HL-60 (cell line): ENCODE measurements at regions not wholly inside any gene's neighbourhood (a gene's known extent, or its start where the extent isn't known, plus 50 kb on each side); places are given as distances from the start of the nearest gene placed in this dataset.

Experiments used
- DNase-seq, 2 experiments: peaks; one replicate each; pipeline ENCODE4 v3.0.0-alpha.2; 2010 to 2020; ENCODE audit warnings: low read depth in 1 of 2, low spot score in 1 of 2
- H3K27ac ChIP-seq: fragments of 250-450 bp; sonication (Bioruptor Pico); replicated peaks from 2 replicates; pipeline ENCODE4 v1.5.1; 2020; ENCODE audit warnings: mild to moderate bottlenecking, moderate library complexity
- H3K27me3 ChIP-seq: fragments of 250-450 bp; sonication (Bioruptor Pico); 2 replicates; pipeline ENCODE4 v1.5.1; 2021; ENCODE audit warnings: mild to moderate bottlenecking, moderate library complexity; ENCODE audit not compliant: insufficient read depth, poor library complexity, severe bottlenecking
- H3K4me3 ChIP-seq: replicated peaks from 2 replicates; pipeline ENCODE4 v1.5.1; 2011; ENCODE audit warnings: mild to moderate bottlenecking, control low read depth, low read length; ENCODE audit not compliant: insufficient read depth
- GABPA ChIP-seq: IDR thresholded peaks from 2 replicates; pipeline ENCODE4 v1.6.1; 2012; ENCODE audit warnings: low read depth
- POLR2AphosphoS5 ChIP-seq: IDR thresholded peaks from 2 replicates; pipeline ENCODE4 v1.6.1; 2012; ENCODE audit warnings: low read depth
- SPI1 ChIP-seq: IDR thresholded peaks from 2 replicates; pipeline ENCODE4 v1.6.1; 2012; ENCODE audit warnings: low read depth, mild to moderate bottlenecking, borderline replicate concordance
- TF ChIP-seq, protein P1 (sequence below): IDR thresholded peaks from one replicate; pipeline ENCODE4 v1.5.1; 2011; ENCODE audit warnings: low read length, control low read depth, inconsistent platforms; ENCODE audit not compliant: insufficient read depth
- TF ChIP-seq, protein P2 (sequence below): IDR thresholded peaks from 2 replicates; pipeline ENCODE4 v1.6.1; 2012; ENCODE audit warnings: low read depth; ENCODE audit not compliant: insufficient replicate concordance

DNA sequence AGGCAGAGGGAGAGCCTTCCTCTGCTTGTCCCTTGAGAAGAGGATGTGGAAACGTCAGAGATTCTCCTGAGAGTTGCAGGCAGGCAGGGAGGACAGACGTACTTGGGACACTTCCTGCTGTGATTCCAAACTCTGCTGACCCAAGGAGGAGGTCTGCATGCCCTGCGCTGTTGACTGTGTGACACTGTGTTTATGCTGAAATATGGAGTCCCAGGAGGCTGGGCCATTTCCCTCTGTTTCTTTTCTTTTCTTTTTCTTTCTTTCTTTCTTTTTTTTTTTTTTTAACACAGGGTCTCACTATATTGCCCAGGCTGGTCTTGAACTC is 63.5 kb upstream of the BHLHE23 start:
- H3K4me3 ChIP-seq = no peak overlapping the region
- peaks cover 16% of the 10 kb centered on the region for H3K27me3 ChIP-seq
- TF ChIP-seq, protein P1, sequence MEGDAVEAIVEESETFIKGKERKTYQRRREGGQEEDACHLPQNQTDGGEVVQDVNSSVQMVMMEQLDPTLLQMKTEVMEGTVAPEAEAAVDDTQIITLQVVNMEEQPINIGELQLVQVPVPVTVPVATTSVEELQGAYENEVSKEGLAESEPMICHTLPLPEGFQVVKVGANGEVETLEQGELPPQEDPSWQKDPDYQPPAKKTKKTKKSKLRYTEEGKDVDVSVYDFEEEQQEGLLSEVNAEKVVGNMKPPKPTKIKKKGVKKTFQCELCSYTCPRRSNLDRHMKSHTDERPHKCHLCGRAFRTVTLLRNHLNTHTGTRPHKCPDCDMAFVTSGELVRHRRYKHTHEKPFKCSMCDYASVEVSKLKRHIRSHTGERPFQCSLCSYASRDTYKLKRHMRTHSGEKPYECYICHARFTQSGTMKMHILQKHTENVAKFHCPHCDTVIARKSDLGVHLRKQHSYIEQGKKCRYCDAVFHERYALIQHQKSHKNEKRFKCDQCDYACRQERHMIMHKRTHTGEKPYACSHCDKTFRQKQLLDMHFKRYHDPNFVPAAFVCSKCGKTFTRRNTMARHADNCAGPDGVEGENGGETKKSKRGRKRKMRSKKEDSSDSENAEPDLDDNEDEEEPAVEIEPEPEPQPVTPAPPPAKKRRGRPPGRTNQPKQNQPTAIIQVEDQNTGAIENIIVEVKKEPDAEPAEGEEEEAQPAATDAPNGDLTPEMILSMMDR = no peak
- TF ChIP-seq SPI1 = no peak
- TF ChIP-seq GABPA = no peak
- no peak for TF ChIP-seq POLR2AphosphoS5
- H3K27ac ChIP-seq = no peak overlapping the region
- DNase-seq = no peak

DNA sequence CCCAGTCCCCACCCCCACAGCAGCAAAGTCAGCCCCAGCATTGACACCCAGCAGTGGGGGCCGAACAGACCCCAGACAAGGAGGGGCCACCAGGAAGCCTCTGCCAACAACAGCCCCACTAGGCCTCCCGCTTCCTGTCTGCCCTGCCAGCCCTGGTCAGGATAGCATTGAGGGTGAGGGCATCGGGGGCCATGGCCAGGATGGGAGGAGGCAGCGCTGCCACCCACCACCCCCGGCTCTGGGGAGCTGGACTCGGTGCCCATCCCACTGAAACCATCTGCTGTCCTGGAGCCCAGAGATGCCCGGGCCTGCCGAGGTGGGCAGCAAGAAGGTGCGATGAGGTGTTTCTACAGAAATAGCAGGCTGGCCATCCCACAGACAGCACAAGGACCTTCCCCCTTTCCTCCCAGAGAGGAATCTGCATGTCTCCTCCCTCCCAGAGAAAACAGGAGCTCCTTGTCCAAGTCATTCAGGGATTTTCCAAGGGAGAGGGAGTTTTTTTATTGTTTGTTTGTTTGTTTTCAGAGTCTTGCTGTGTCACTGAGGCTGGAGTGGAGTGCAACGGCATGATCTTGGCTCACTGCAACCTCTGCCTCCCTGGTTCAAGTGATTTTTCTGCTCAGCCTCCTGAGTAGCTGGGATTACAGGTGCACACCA is 62.1 kb upstream of the BHLHE23 start:
- TF ChIP-seq, protein P1 = no peak
- TF ChIP-seq GABPA (no peak), POLR2AphosphoS5 (no peak), SPI1 (no peak)
- TF ChIP-seq, protein P2, sequence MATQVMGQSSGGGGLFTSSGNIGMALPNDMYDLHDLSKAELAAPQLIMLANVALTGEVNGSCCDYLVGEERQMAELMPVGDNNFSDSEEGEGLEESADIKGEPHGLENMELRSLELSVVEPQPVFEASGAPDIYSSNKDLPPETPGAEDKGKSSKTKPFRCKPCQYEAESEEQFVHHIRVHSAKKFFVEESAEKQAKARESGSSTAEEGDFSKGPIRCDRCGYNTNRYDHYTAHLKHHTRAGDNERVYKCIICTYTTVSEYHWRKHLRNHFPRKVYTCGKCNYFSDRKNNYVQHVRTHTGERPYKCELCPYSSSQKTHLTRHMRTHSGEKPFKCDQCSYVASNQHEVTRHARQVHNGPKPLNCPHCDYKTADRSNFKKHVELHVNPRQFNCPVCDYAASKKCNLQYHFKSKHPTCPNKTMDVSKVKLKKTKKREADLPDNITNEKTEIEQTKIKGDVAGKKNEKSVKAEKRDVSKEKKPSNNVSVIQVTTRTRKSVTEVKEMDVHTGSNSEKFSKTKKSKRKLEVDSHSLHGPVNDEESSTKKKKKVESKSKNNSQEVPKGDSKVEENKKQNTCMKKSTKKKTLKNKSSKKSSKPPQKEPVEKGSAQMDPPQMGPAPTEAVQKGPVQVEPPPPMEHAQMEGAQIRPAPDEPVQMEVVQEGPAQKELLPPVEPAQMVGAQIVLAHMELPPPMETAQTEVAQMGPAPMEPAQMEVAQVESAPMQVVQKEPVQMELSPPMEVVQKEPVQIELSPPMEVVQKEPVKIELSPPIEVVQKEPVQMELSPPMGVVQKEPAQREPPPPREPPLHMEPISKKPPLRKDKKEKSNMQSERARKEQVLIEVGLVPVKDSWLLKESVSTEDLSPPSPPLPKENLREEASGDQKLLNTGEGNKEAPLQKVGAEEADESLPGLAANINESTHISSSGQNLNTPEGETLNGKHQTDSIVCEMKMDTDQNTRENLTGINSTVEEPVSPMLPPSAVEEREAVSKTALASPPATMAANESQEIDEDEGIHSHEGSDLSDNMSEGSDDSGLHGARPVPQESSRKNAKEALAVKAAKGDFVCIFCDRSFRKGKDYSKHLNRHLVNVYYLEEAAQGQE = no peak
- H3K27ac ChIP-seq = no peak overlapping the region
- H3K4me3 ChIP-seq = no peak overlapping the region
- DNase-seq = no peak
- H3K27me3 ChIP-seq = peaks cover 16% of the 10 kb centered on the region

DNA sequence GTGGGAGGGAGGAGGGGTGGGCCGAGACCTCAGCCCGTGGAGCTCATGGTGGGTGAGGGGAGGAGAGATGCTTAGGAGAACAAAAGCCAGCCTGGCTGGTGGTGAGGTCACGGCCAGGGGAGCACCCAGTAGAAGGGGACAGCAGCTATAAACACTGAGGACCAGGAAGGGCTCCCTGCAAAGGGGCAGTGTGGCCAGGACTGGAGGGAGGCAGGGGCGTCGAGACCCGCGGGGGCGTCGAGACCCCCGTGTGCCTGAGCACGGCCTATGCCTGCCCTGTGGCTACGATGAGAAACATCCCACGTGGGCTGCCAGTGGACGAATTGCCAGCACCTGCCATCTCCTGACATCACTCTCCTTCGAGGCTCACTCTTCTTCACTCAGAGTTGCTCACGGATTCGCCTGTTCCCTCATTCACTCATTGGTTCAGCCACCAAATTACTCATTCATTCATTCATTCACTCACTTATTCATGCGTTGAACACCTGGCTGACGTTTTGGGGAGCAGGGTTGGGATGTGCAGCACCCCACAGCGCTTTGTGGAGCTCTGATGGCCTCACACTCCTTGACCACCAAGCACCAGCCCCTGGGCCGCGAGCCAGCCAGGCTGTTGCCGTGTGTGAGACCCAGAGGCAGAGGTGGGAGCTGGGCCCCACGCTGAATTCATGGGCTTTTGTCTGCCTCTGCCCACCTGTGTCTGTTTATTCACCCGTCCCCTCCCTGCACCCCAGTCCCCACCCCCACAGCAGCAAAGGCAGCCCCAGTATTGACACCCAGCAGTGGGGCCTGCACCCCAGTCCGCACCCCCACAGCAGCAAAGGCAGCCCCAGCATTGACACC is 61.2 kb upstream of the BHLHE23 start:
- no peak overlapping the region for H3K4me3 ChIP-seq
- H3K27me3 ChIP-seq = peaks cover 16% of the 10 kb centered on the region
- H3K27ac ChIP-seq = no peak overlapping the region
- DNase-seq = no peak
- TF ChIP-seq, protein P2 = no peak
- no peak for TF ChIP-seq SPI1
- TF ChIP-seq POLR2AphosphoS5 = no peak
- TF ChIP-seq, protein P1 = no peak
